Astrocyte of the cerebellum (primary cell): ENCODE measurements at regions not wholly inside any gene's neighbourhood (a gene's known extent, or its start where the extent isn't known, plus 50 kb on each side); places are given as distances from the start of the nearest gene placed in this dataset.

Source experiments
- DNase-seq: peaks from one replicate; pipeline ENCODE4 v3.0.0-alpha.2; 2011; ENCODE audit warnings: low read depth
- H3K4me3 ChIP-seq: 2 replicates; pipeline ENCODE4 v1.5.1; 2011; ENCODE audit warnings: mild to moderate bottlenecking, low read depth, low read length, moderate library complexity
- CTCF ChIP-seq: IDR thresholded peaks from 2 replicates; pipeline ENCODE4 v1.5.1; 2012; ENCODE audit warnings: low read length, low read depth, moderate library complexity, mild to moderate bottlenecking; ENCODE audit errors: missing control alignments
- in situ Hi-C: cut with HindIII; loops from 2 replicates; pipeline ENCODE4 v1.10.0; 2017; ENCODE audit warnings: low sequenced_read_pairs

DNA sequence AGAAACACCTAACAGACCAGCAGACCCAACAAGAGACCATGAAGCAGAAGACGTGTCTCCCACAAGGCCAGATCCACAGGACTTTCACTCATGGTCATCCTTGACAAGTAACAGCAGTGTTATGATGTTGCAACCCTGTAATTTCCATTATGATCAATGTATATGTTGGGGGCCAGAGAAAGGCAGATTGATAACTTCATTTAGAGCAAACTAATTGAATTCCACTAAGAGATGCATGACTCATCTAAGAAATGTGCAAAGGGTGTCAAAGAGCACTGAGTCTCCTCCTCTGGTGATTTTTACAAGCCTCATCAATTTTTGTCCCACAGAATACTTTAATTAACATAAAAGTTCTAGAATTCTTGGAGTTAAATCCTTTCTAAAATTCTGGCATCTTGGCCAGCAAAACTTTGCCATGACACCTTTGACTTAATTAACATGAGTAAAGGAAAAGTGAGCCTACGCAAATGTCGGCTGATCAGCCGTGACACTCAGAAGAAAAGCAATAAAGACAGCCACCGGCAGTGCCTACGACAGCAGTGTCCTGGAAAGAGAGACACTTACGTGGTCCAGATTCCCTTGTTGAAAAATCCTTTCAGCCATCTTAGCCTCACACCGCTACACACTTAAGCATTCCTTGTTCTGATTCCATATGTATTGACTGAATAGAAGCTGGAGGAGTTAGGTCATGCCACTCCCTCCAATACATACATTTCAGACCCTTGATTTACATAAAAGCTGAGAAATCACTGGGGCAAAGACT, 370.2 kb upstream of the CCDC196 start:
- DNase-seq: no peak
- no peak overlapping the region for H3K4me3 ChIP-seq
- in situ Hi-C loops: no loop called here

GRCh38 chr14:66116732-66117131, 369.4 kb upstream of the CCDC196 start:
- no peak for DNase-seq
- in situ Hi-C loops: no loop called here
- TF ChIP-seq CTCF: no peak
- no peak overlapping the region for H3K4me3 ChIP-seq

More for the DNA sequence above, 370.2 kb upstream of the CCDC196 start:
- TF ChIP-seq CTCF: no peak

- peak; percentile 62 for DNase-seq
- no peak for TF ChIP-seq CTCF
- in situ Hi-C loops: no loop called here
- no peak overlapping the region for H3K4me3 ChIP-seq
These were observed 368.6 kb upstream of the CCDC196 start for GRCh38 chr14:66117600-66117999.

- no peak for TF ChIP-seq CTCF
- in situ Hi-C loops: no loop called here
- no peak overlapping the region for H3K4me3 ChIP-seq
- no peak for DNase-seq
These were observed 366.5 kb upstream of the CCDC196 start for GRCh38 chr14:66119606-66120231.

- in situ Hi-C loops: no loop called here
- H3K4me3 ChIP-seq: no peak overlapping the region
- no peak for TF ChIP-seq CTCF
- no peak for DNase-seq
These were observed 365.8 kb upstream of the CCDC196 start for GRCh38 chr14:66120402-66120801.

DNA sequence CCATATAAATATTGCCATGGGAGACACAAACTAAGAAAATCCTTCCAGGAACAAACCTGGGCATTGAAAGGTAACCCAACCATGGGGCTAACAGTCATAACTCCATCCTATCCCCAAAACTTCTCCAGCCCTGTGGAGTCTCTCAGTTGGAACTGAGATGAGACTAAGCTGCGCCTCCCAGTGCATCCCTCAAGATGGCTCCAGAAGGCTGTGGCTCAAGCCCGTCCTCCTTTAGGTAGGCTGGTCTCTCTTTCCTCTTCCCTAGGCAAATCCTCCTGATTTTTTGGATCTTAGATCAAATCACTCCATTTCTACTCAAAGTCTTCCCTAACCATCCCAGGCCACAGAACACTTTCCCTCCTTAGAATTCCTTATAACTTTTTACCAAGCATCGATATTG, 364.3 kb upstream of the CCDC196 start:
- in situ Hi-C loops: no loop called here
- DNase-seq: no peak
- no peak overlapping the region for H3K4me3 ChIP-seq
- TF ChIP-seq CTCF: no peak
